HG02884 (cell line): ENCODE measurements at regions not wholly inside any gene's neighbourhood (a gene's known extent, or its start where the extent isn't known, plus 50 kb on each side); places are given as distances from the start of the nearest gene placed in this dataset.
"Not testable (repeated sequence)": the region's sequence is repeated elsewhere in the genome, so short reads cannot be mapped to it uniquely, and the experiment has no call there.

Source experiments
- ATAC-seq: cut with Tn5 transposase; IDR thresholded peaks from one replicate; pipeline ENCODE4 v1.9.1; 2021; ENCODE audit warnings: mild to moderate bottlenecking, moderate library complexity; ENCODE audit not compliant: unreplicated experiment

DNA sequence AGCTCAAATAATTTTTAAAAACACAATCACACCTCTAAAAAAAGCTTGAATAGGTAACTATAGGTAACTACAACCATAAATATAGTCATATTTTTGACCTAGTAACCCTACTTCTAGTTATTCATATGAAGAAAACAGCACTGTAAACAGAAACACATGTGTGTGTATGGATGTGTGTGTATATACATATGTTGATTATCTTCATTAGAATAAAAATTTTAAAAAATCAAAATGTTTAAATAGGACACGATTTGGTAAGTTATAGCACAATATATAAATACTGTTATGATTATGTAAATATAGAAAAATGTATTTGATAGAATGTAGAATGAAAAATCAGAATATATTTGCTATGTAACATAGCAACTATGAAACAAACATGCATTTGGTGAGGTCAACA, 258.1 kb upstream of the GK2 start:
- ATAC-seq: no peak

DNA sequence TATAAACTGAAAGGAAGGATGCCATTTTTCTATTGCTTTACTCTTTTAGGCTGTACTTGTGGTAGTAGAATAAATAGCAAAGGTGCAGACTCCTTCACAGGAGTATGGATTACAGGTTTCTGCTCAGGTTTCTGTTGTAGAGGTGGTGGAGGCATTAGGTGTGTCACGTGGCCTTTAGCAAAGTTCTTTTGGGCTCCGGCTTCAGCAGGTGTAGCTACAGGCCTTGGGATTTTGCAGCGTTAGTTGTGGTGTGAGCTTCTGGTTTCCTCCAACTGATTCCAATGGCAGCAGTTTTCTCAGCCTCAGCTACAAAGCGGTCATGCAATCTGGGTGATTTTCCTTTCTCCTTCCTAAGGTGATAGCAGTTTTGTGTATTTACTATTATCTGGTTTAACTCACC, 255.8 kb upstream of the GK2 start:
- no peak for ATAC-seq

DNA sequence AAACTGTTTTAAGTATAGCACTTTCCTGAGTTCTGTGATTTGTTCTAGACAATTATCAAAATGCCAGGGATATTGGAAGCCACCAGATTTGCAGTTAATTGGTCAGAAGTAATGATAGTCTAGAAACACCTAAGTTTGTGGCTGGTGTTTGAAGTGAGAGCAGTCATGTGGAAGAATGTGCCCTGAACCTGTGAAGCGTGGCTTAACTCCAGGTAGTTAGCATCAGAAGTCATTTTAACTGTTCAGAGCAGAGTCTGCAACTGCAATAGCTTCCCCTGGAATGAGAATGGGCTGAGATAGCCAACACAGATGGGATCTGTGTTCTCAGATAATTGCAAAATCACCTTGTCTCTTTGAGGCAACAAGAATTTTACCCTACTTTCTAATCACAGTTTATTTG, 255.1 kb upstream of the GK2 start:
- ATAC-seq: no peak

DNA sequence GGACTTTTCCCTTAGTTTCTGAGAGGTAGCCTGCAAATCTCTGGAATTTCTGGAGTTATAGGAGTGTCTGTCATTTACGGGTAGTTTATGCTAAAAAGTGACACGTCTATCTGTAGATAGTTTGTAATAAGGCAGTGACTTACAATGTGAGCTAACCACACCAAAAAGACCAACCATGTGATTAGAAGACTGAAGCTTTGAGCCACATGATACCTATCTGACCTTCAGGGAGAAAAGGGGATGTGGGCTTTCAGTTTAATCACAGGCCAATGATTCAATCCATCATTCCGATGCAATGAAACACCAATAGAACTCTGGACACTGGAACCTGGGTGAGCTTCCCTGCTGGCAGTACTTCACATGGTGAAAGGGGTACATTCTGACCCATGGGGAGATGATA, 254.6 kb upstream of the GK2 start:
- ATAC-seq: no peak

DNA sequence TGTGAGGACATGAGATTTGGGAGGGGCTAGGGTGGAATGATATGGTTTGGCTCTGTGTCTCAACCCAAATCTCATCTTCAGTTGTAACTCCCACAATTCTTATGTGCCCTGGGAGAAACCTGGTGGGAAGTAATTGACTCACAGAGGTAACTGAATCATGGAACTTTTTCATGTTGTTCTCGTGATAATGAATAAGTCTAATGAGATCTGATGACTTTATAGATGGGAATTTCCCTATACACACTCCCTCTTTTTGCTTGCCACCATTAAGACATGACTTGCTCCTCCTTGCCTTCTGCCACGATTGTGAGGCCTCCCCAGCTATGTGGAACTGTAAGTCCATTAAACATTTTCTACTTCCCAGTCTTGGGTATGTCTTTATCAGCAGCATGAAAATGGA, 253.2 kb upstream of the GK2 start:
- ATAC-seq: no peak

DNA sequence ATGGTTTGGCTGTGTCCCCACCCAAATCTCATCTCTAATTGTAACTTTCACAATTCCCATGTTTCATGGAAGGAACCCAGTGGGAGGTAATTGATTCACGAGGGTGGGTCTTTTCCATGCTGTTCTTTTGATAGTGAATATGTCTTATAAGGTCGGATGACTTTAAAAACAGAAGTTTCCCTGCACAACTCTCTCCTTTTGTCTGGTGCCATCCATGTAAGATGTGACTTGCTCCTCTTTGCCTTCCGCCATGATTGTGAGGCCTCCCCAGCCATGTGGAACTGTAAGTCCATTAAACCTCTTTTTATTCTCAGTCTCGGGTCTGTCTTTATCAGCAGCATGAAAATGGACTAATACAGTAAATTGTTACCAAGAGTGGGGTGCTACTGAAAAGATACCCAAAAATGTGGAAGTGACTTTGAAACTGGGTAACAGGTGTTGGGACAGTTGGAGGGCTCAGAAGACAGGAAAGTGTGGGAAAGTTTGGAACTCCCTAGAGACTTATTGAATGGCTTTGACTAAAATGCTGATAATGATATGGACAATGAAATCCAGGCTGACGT, 251.4 kb upstream of the GK2 start:
- not testable (repeated sequence) for ATAC-seq

DNA sequence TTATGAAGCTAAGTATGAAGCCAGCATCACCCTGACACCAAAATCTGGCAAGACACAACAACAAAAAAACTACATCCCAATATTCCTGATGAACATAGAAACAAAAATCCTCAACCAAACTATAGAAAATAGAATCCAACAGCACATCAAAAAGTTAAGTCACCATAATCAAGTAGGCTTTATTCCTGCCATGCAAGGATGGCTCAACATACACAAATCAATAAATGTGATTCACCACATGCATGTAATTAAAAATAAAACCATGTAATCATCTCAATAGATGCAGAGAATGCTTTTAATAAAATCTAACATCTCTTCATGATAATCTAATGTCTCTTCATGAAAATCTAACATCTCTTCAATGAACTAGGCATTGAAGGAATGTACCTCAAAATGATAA, 249.4 kb upstream of the GK2 start:
- no peak for ATAC-seq

DNA sequence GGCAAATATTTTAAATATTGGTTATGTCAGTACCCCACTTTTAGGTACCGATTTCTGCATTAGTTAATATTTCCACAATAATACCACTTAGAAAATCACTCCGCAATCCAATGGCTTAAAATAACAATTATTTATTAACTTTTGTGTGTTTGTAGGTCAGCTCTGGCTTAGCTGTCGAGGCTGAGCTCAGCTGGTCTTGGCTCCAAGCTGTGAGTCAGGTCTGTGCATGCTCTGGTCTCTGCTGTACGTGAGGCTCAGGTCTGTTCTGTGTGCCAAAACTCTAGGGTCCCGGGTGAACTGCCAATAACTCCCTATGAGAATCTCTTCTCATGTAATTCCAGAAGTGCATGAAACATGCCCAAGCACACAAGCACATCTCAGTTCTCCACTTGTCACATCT, 245.8 kb upstream of the GK2 start:
- no peak for ATAC-seq

DNA sequence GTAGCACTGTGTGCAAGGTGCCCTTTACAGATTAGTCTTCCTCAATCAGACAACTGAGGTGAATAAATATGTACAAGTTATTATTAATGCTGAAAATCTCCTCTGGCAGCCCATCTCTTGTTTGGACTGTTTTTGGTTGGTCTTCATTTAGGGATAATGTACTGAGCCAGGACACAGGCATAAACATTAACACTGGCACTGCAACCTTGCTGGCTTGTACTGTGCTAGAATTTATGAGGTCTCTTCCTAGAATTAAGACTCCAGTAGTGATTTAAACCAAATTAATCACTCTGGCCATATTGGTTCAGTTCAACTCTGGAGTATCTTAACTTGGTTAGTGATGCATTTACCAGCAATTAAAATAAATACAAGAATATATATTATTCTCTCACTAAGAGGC, 244.7 kb upstream of the GK2 start:
- ATAC-seq: no peak

DNA sequence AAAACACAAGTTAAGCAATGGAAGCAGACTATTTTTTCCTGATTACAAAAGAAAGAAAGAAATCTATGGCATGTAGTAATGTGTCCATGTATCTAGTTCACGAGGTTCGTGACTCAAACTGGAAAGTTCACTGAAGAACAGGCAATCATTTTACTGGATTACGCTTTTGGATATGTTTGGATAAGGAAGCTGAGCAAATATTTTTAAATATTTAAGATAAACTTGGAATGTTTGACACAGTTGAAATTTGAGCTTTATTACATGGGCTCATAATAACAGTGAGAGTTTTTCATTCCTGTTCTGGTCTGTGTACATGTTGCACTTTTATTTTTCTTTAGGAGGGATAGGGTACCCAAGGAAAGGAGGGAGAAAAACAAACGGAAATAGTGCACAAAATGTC, 244.2 kb upstream of the GK2 start:
- no peak for ATAC-seq

DNA sequence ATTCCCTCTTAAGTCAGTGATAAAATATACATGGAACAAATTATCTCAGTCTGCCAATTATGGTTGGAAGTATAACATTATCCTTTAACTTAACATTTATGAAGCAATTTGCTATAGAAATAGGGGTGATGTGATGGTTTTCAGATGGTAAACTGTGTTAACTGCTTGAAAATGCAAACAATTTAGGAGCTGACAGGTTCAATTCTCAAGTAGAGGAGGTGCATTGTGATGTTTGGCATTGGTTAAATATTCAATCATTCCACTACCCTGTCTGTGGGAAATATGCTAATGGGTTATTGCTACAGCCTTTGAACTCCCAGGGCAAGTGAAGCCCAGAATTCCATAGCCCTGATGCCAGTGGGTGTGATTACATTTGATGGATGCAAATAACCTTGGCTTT, 243.4 kb upstream of the GK2 start:
- no peak for ATAC-seq

DNA sequence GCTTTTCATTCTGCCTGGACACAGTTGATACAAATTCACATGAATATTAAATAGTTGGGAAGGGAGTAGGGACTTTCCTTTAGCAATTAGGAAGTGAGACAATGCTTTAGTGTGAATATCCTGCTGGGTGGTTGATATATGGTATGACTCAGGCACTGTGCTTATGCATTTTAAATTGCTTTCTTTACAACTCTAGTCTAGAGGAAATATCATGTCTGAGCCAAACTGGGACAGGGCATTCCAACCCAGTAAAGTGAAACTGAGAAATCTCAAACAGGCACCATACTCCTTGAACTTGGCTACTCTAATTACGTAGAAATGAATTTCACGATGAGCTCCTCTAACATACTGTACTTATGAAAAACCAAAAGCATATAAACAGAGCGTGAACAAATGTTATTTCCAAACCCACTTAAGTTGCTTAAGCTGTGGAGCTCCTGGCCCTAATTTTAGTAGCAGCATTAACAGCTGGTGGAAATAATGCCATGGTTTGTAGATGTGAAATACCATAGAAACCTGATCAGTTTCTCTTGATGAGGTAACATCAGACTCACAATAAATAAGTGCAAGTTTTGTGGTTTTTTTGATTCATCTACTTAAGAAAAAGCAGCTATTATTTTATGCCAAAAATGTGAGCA, 242.9 kb upstream of the GK2 start:
- no peak for ATAC-seq

DNA sequence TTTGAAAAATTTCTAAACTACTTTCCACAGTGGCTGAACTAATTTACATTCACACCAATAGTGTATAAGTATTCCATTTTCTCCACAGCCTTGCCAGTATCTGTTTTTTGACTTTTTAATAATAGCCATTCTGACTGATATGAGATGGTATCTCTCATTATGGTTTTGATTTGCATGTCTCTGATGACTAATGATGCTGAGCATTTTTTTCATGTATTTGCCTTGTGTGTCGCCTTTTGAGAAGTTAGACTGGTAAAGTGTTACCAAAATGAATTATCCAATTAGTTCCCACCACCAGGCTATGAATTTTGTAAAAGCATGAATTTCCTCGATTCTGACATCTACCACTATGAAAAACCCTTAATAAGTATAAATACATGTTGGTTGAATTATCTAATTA, 242.2 kb upstream of the GK2 start:
- no peak for ATAC-seq

DNA sequence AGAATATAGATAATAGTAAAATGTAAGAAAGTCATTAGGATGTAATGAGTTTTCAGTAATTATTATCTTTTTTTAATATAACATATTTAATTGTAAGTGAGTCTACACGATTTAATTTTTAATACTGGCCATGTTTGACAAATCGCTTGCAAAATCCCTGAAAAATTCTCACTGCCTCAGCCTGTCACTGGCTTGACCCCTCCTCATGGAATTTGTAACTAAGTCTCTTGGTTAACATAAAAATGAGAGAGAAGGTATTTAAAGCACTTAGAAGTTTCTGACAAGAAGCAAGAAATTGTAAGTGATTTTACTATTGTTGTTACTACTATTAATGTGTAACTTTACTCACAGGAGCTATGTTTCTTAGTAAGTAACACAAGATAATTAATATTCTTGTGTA, 237.9 kb upstream of the GK2 start:
- ATAC-seq: no peak

DNA sequence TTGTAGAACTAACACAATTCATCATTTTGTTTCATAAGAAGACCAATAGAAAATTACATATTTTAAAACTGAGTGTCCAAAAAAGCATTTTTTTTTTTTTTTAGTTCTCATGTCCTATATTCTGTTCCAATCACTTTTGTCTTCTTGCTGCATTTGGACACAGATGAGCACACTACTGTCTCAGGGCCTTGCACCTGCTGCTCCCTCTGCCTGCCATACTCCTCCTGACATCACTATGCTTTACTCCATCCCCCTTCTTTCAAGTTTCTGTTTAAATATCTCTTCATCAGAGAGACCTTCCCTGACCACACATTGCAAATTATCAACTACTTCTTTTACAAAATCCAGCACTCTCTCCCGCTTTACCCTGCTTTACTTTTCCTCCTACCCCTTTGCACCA, 230.7 kb upstream of the GK2 start:
- no peak for ATAC-seq

DNA sequence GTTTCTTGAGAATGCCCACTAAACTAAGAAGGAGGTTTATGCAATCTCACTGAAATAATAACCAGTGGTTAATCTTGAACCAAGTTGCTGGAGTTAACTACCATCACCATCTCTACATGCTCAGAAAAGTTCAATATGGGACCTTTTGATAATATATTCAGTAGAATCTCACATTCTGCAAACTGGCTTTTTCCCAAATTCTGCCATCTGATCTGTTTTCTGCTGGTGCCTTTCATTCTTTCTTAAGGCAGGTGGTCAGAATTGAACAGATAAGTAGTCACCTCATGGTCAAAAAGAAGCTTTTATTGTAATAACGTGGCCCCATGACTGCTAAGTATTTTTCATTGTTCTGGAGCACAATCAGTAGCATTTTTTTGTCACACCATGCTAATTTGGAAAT, 229.0 kb upstream of the GK2 start:
- ATAC-seq: no peak

DNA sequence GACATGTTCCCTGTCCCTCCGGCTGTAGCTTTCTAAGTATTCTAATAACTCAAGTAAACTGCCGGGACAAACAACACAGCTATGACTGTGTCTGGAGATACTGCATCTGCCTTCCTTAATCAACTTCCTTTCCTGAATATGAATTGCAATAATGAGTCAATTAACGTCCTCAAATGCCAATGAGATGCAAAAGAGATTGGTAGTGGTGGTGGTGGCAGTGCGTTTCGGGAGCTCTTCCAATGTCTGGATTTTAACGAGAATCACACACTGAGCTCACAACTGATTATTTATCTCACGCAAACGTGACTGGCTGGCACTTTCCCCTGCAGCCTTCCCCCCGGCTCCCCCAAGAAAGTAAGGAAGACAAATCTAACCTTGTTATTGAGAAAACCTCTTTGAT, 226.1 kb upstream of the GK2 start:
- ATAC-seq: no peak

DNA sequence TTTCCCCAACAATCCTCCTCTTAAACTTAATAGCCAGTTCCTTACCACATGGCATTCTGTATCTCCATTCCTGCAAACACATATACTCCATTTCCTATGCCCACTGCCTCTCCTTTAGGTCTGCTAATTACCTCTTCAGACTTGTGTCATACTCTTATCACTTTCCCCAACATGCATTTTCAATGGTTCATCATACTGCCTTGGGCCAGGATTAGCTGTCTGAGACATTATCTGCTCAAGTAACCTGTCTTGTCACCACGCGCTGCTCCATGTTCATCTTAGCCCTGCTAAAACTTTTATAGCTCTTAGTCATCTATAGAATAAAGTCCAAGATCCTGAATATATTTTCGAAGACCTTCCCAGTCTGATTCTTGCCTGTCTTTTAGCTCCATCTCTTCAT, 224.1 kb upstream of the GK2 start:
- ATAC-seq: no peak

DNA sequence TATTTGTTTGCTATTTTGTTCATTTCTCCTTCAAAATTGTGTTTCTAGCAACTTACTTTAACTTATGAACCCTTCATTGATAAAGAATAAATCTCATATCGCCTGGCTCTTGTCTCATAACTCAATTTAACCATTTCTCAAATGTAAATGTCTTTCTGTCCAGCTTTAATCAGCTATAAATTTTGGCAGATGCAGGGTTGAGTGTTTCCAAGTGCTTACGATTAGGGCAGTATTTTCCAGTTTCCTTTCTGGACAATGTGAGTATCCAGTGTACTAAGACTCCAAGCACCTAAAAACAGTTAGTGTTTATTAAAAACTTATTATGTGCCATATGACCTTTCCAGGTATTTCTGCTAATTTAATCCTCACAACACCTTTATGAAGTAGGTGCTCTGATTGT, 218.6 kb upstream of the GK2 start:
- no peak for ATAC-seq

DNA sequence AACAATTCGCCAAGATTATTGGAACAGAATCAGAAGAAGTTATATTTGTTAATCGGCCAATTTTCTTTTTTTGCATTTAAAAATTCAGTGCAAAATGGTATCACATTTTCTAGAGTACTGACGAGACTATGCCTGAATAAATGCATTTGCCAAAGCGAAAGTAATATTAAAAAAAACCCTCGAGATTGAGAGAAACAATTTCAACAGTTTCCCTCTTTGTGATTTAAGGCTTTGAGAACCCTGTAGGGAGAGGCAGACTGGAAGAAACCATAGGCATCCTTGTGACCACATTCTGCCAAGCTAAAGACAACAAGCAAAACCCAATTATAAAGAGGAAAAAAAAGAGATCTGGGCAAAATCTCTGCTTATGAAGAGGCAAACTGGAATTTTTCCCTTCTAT, 218.1 kb upstream of the GK2 start:
- ATAC-seq: no peak

DNA sequence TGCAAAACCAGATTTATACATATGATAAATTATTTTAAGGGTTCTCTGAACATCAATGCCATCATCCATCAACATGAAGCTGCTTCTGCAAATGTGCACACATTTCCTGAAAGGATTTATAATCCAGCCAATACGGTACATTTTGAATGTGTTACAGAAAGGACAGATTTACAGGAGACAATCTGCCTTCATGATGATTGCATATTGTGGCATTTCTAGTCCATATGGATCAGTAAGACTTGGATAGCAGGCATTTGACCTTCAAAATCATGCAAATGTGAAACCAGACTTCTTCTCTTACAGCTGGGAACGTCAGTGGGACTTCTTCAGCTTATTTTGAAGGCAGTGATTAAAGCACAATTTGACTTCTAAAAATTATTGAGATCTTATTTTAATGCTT, 217.3 kb upstream of the GK2 start:
- ATAC-seq: no peak

DNA sequence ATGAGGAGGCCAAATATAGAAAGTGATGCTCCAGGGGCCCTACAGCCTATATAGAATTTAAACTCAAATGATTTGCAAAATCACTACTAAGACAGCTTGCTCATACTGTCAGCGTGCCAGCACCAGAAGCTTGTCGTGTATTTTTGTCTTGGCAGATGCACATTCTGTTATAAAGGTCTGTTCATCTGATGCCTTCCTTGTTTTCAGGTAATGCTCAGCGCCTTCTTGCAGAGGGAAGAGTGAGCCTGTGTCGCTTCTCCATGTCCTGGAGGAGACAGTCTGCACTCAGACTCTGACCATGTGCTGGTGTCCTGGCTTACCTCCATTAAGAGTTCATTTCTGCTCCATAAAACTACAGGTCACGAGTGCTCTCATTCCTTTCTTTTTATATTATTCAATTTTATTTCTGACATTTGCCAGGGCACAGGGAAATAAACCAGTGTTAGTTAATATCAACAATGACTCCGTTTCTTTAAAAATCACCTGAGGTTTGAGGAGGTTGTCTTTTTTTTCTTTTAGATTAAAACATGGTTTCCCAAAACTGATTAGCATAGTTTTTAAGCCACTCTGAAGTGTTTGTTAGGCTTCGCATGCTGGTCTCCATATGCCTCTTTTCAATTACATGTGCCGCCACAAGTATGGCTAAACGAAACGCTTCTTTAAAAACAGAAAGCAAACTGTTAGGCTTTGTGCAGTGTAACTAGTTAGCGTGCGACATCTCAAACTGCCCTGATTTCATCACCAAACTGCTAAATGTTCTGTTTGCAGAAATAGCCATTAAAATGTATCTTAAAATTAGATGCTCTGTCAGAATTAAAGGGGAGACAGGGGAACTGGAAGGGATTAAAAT, 215.2 kb upstream of the GK2 start:
- ATAC-seq: no peak

DNA sequence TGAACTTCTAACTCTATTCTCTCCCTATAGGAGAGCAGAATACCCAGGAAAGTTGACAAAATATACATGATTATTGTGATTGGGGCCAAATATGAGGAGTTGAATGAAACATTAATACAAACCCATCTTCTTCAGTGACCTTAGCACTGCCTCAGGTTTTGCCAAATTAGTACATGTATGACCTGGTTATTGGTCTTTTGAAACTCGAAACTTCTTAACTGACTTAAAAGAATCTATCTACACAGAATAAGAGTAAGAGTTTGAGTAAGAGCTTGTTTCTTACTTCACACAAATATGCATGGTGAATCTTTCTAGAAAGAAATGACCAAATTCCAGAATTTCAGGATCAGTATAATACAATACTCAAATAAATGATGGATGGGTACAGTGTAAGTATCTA, 213.0 kb upstream of the GK2 start:
- no peak for ATAC-seq
